Jurkat, Clone E6-1 (cell line): ENCODE measurements at regions not wholly inside any gene's neighbourhood (a gene's known extent, or its start where the extent isn't known, plus 50 kb on each side); places are given as distances from the start of the nearest gene placed in this dataset.
"Not testable (repeated sequence)": the region's sequence is repeated elsewhere in the genome, so short reads cannot be mapped to it uniquely, and the experiment has no call there.

Source experiments
- DNase-seq: peaks from one replicate; pipeline ENCODE4 v3.0.0-alpha.2; 2011; ENCODE audit warnings: low read depth, low spot score
- H3K4me3 ChIP-seq: 2 replicates; pipeline ENCODE4 v1.5.1; 2011; ENCODE audit warnings: mild to moderate bottlenecking, low read length, control low read depth, moderate library complexity

DNA sequence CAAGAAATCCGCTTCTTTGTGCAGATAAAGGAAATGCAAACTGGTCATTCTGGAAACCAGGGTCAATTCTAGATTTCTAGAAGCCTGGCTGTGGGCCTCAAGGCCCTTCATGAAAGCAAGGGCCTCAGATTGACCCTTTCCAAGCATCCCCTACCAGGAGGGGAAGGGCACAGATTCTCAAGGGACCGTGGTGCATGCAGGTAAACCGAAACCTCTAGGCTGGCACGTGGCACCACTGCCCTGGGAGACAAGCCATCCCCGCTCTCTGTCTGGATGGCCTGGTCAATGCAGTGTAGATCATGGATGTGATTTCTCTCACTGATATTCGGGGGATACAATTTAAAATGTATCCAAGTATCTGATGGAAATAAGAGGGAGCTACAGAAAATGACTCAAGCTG is 69.4 kb downstream of the TOMM20 start:
- no peak for DNase-seq
- H3K4me3 ChIP-seq, result no peak overlapping the region

DNA sequence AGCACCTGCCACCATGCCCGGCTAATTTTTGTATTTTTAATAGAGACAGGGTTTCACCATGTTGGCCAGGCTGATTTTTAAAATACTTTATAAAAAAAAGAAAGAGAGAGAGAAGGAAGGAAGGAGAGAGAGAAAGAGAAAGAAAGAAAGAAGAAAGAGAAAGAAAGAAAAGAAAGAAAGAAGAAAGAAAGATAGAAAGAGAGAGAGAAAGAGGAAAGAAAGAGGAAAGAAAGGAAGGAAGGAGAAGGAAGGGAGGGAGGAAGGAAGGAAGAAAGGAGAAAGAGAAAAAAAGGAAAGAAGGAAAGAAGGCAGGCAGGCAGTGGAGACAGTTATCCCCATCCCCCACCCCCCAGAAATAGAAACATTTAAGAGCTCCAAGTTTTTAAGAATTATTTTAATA is 69.9 kb downstream of the TOMM20 start:
- no peak for DNase-seq
- no peak overlapping the region for H3K4me3 ChIP-seq

- no peak overlapping the region for H3K4me3 ChIP-seq
- DNase-seq, result no peak
These were observed 71.0 kb downstream of the TOMM20 start for GRCh38 chr1:235057385-235058306.

DNA sequence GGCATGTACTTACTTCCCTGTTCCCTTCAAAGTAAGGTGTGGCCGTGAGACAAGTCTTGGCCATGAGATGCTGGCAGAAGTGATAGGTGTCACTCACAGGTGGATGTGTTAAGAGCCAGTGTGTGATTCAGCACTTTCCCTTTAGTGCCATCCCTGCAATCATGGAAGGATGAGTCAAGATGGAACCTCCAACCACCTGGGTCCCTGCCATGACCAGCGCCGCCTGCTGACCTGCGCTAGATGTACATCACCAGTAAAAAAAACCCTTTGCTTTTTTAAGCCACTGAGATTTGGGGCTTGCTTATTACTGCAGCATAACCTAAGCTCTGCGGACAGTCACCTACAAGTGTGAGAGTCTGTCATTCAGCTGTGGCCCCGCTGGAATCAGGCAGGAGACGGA is 71.7 kb downstream of the TOMM20 start:
- H3K4me3 ChIP-seq, result no peak overlapping the region
- no peak for DNase-seq

DNA sequence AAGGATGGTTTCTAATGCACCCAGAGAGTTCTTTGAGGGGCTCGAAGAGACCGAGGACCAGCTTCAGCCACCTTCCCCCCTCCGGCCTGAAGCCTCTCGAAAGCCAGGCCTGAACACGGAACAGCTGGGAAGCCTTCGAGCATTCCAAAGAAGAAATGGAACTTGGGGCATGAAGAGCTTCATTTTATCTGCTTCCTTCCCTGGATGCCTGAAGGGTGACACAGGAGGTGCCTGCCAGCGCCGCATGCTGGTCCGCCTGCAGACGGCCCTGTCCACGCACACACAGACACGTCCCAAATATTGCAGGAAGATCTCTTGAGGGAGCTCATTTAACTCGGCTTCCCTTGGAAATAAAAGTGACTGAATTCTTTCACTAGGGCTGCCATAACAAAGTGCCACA is 73.7 kb downstream of the TOMM20 start:
- DNase-seq, result no peak
- no peak overlapping the region for H3K4me3 ChIP-seq

GRCh38 chr1:235054466-235054865 is 74.2 kb downstream of the TOMM20 start:
- H3K4me3 ChIP-seq, result no peak overlapping the region
- DNase-seq, result no peak

DNA sequence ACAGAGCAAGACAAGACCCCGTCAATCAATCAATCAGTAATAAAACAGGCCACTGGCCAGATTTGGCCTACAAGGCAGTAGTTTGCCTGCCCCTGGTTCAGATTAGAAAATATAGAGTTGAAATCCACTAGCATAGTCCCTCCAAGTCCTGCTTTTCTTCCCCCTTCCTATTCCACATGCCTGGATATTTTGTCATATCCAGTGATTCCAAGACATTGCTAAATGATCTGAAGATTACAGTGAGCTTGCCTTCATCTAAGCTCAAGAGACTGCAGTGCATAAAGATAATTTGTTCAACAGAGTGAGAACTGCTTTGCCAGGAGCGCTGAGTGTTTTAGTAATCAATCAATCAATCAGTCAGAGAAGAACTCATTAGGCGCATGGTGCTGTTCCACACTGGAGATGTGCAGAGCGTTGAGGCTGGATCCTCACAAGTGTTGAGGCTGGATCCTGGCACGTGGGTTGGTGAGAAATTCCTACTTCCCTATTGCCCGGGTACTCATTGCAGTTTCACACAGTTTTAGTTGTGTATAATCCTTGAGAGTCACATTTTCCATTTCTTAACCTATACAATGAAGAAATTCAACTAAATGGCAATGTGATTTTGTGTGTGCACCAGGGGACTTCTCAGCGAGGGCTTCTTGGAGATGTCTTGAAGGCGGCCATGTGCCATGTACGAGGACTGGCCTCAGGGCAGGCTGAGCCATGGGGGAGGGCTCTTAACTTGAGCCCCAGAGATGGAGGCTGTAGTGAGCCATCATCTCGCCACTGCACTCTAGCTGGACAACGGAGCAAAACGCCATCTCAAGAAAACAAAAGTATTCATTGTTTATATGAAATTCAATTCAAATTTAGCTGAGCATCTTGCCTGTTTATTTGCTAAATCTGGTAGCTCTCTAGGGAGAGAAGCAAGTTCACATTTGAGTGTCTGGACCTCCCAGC is 76.3 kb downstream of the TOMM20 start:
- no peak overlapping the region for H3K4me3 ChIP-seq
- no peak for DNase-seq

DNA sequence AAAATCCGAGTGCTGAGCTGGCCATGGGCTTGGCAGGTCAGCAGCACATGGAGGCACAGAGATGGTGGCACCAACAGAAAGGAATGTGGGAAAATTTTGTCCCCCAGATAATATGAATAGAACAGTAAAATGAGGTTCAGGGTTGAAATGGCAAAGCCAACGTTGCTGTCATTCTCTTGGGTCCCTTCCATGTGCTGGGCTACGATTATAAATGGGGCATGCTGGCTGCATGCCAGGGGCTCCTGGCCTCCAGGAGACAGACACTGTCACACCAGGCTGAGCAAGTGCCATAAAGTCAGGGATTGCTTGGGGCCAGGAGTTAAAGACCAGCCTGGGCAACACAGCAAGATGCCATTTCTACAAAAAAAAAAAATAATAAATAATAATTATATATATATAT is 77.1 kb downstream of the TOMM20 start:
- H3K4me3 ChIP-seq, result no peak overlapping the region
- no peak for DNase-seq

DNA sequence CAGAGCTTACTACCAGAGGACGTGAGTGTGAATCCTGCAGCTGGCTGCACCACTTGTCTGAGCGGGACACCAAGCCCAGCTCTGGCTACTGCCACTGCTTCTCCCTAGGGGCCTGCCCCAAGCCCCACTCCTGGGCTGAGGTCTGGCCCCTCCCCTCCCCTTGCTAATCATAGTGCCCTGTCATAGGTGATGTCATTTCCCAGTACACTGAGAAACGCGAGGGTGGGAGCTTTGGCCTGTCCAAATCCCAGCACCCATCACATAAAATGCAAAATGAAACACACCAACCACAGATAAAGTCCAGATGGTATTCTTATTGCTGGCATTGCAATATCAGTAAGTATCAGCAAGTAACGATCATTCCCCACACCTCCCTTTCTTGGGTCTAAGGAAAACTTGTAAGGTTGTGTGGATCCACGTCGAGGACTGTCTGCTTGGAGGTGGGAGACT is 77.7 kb downstream of the TOMM20 start:
- DNase-seq, result no peak
- H3K4me3 ChIP-seq, result no peak overlapping the region

- H3K4me3 ChIP-seq, DNase-seq: not testable (repeated sequence)
These were observed 78.8 kb downstream of the TOMM20 start for GRCh38 chr1:235049716-235050378.

DNA sequence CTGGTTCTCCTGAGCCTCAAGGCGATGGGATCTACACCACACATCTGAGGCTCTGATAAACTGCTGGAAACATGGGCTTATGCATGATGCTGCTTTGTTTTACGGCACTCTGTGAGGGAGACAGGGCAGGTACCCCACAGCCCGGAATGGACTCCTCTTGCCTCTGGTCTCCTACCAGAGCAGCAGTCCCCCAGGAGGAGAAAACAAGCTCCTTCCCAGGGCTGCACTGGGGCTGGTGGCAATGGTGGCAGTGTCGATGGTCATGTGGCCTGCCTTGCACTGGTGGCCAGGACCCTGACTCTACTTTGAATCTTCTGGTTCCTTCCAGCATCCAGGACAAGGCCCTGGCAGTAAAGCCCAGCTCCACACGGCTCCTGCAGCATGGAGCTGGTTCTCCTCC is 79.4 kb downstream of the TOMM20 start:
- no peak for DNase-seq
- H3K4me3 ChIP-seq, result no peak overlapping the region

DNA sequence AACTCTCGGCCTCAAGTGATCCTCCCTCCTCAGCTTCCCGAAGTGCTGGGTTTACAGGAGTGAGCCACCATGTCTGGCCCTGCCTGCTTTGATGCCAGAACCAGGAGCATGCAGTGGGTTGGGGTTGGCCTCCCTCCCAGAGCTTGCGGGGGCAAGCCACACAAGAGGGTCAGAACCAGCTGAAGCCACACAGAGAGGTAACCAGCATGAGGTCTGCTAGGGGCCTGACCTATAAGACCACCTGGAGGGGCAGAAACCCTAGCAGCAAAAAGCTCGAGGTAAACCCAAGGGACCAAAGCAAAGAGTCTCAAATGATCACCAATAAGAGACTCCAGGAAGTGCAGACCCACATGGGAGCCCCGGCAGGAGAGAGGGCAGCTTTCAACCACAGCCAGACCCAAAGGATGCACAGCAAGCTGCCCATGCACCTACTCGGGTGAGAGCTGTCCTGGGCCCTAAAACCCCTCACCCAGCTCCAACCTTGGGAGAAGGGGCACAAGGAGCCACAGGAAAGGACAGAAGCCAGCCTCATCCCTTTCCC is 81.2 kb downstream of the TOMM20 start:
- no peak overlapping the region for H3K4me3 ChIP-seq
- DNase-seq, result no peak

DNA sequence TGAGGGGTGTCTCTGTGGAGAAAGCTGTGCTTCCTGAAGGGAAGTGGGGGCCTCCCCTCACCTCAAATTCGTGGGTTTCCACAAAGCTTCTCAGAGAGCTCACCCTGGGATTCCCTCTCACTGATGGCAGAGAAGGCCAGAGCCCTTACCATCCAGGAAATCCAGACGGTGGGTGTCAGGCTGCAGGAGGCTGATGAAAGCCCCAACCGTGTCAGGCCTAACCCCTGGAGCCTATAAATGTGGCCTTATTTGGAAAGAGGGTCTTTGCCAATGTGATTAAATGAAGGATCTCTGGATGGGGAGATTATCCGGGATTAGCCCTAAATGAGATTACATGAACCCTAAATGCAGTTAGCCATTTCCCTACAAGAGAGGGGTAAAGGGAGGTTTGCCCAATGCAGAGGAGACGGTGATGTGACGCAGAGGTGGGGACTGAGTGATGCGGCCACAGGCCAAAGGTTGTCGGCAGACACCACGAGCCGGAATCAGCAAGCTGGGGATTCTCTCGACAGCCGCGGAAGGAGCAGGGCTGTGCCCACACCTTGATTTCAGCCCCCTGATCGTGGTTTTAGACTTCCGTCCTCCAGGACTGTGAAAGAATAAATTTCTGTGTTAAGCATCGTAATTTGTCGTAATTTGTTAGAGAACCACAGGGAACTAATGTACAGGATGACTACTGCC is 82.6 kb downstream of the TOMM20 start:
- no peak for DNase-seq
- H3K4me3 ChIP-seq, result no peak overlapping the region

GRCh38 chr1:235045034-235045690 is 83.5 kb downstream of the TOMM20 start:
- no peak for DNase-seq
- no peak overlapping the region for H3K4me3 ChIP-seq

GRCh38 chr1:235043234-235043633 is 85.4 kb downstream of the TOMM20 start:
- H3K4me3 ChIP-seq, result no peak overlapping the region
- no peak for DNase-seq

DNA sequence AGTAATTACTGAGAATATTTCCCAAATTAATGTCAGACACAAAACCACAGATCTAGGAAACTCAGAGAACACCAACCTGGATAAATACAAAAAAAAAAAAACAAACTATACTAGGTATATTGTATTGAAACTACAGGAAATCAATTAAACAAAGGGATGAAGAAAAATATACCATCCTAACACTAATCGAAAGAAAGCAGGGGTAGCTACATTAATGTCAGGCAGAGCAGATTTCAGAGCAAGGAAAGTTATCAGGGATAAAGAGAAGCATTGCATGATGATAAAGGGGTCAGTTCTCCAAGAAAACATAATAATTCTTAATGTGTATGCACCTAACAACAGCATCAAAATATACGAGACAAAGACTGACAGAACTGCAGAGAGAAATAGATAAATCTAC is 89.9 kb downstream of the TOMM20 start:
- H3K4me3 ChIP-seq, result no peak overlapping the region
- no peak for DNase-seq

GRCh38 chr1:235035928-235036327 is 92.7 kb downstream of the TOMM20 start:
- no peak for DNase-seq
- H3K4me3 ChIP-seq, result no peak overlapping the region

GRCh38 chr1:235030919-235031596 is 97.6 kb downstream of the TOMM20 start:
- DNase-seq, result no peak
- no peak overlapping the region for H3K4me3 ChIP-seq
